Body of pancreas (tissue), 4 donors: ENCODE measurements at regions not wholly inside any gene's neighbourhood (a gene's known extent, or its start where the extent isn't known, plus 50 kb on each side); places are given as distances from the start of the nearest gene placed in this dataset.

Source experiments
- ATAC-seq: fragments of 150-250 bp; one replicate; pipeline ENCODE4 v1.9.1; 2016
- DNase-seq, 4 donors: peaks; one replicate each; pipeline ENCODE4 v3.0.0-alpha.2; 2019
- H3K27ac ChIP-seq, 4 donors: fragments of 200-600 bp; sonication (generic); 1 replicate in 3 of 4; 2 replicates in 1 of 4; pipeline versions ENCODE4 v1.5.1 to v1.6.1; 2016 to 2019; ENCODE audit warnings: mild to moderate bottlenecking in 1 of 4, mixed read lengths in 1 of 4, moderate library complexity in 1 of 4
- H3K27me3 ChIP-seq, 2 donors: fragments of 200-600 bp; sonication (generic); one replicate each; pipeline ENCODE4 v1.6.0; 2016; ENCODE audit warnings: mild to moderate bottlenecking in 1 of 2
- H3K36me3 ChIP-seq, 2 donors: fragments of 200-600 bp; sonication (generic); replicated peaks in 1 of 2; 2 replicates each; pipeline ENCODE4 v1.5.1; 2016; ENCODE audit warnings: low read depth in 2 of 2; ENCODE audit not compliant: insufficient read depth in 1 of 2
- H3K4me1 ChIP-seq: fragments of 200-600 bp; sonication (generic); one replicate; pipeline ENCODE4 v1.6.0; 2016
- H3K4me3 ChIP-seq, 2 donors: fragments of 200-600 bp; sonication (generic); 1 replicate in 1 of 2; 2 replicates in 1 of 2; pipeline ENCODE4 v1.5.1; 2016 to 2019
- H3K9me3 ChIP-seq, 3 donors: fragments of 200-600 bp; sonication (generic); 1 replicate in 2 of 3; 2 replicates in 1 of 3; pipeline ENCODE4 v1.5.1; 2016
- POLR2A ChIP-seq, 3 donors: fragments of 450-650 bp; IDR thresholded peaks; one replicate each; pipeline ENCODE4 v1.6.1; 2016; ENCODE audit warnings: antibody characterized with exemption in 3 of 3, mild to moderate bottlenecking in 2 of 3
- WGBS, 2 donors: methylation state at CpG; one replicate each; pipeline ENCODE4 v1.1.5; 2017; 5-methylcytosine and 5-hydroxymethylcytosine counted together
- intact Hi-C: fragments of 100-400 bp; cut with DNase I; formaldehyde crosslinking; loops from one replicate; pipeline ENCODE4 v1.15.1; 2023
- TF ChIP-seq, protein P1 (sequence below), 7 experiments: fragments of 450-650 bp in 4 of 7; fragments of 200-600 bp in 3 of 7; sonication (generic) in 3 of 7; IDR thresholded peaks; one replicate each; pipeline ENCODE4 v1.5.1; 2016 to 2019; ENCODE audit warnings: antibody characterized with exemption in 7 of 7

DNA sequence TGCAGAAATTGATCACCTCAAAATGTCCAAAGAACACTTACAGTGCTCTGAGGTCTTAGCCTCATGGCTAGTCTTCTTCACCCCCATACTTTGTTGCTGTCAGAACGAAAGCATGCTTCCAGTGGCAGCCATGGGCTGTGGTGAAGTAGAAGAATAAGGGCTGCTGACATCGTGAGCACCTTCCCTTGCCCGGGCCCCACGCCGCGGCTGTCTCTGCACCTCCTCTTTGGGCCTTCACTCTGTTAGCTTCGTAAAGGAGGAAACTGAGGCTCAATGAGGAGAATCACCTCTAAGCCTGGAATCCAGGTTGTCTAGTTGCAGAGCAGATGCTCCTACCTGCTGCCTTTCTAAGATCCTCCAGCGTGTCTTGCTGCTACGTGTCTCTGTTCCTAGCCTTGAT, 139.5 kb upstream of the SLC28A3 start:
- Histone ChIP-seq H3K4me1 (no peaks in the 10 kb centered on the region), H3K4me3 (no peak overlapping the region), H3K27ac (no peak overlapping the region), H3K36me3 (no peaks in the 10 kb centered on the region), H3K9me3 (no peaks in the 10 kb centered on the region), H3K27me3 (no peaks in the 10 kb centered on the region)
- intact Hi-C loops: no loop called here
- 76 to 85% methylated on average over 9 of the region's 9 CpGs for WGBS, 2 donors
- ATAC-seq: no peak
- no peak for DNase-seq
- no peak for TF ChIP-seq POLR2A (IDR thresholded peaks at IDR 0.05)
- TF ChIP-seq, protein P1, sequence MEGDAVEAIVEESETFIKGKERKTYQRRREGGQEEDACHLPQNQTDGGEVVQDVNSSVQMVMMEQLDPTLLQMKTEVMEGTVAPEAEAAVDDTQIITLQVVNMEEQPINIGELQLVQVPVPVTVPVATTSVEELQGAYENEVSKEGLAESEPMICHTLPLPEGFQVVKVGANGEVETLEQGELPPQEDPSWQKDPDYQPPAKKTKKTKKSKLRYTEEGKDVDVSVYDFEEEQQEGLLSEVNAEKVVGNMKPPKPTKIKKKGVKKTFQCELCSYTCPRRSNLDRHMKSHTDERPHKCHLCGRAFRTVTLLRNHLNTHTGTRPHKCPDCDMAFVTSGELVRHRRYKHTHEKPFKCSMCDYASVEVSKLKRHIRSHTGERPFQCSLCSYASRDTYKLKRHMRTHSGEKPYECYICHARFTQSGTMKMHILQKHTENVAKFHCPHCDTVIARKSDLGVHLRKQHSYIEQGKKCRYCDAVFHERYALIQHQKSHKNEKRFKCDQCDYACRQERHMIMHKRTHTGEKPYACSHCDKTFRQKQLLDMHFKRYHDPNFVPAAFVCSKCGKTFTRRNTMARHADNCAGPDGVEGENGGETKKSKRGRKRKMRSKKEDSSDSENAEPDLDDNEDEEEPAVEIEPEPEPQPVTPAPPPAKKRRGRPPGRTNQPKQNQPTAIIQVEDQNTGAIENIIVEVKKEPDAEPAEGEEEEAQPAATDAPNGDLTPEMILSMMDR (IDR thresholded peaks at IDR 0.05): no peak

DNA sequence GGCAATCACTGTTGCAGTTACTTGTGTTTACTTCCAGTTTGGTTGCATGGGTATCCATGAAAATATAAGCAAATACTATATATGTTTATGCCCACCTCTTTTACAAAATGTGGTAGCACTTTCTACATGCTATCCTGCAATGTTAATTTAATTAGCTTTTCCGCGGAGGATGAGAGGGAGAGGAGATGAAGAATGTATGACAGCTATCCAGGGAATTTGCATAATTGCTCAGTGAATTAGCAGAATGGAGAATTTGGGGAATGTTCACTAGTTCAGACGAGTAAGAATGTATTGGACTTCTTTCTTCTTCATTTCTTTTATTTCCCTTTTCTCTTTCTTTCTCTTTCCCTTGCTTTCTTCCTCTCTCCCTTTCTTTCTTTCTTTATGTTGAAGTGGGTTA, 140.7 kb upstream of the SLC28A3 start:
- intact Hi-C loops: no loop called here
- no peaks in the 10 kb centered on the region for H3K9me3 ChIP-seq
- H3K36me3 ChIP-seq: no peaks in the 10 kb centered on the region
- no peak for ATAC-seq
- TF ChIP-seq POLR2A (IDR thresholded peaks at IDR 0.05): no peak
- TF ChIP-seq, protein P1 (IDR thresholded peaks at IDR 0.05): no peak
- DNase-seq: no peak
- H3K27me3 ChIP-seq: no peaks in the 10 kb centered on the region
- H3K4me3 ChIP-seq: no peak overlapping the region
- no peak overlapping the region for H3K27ac ChIP-seq
- no peaks in the 10 kb centered on the region for H3K4me1 ChIP-seq
- WGBS, 2 donors: 72% methylated on average over 3 of the region's 3 CpGs

DNA sequence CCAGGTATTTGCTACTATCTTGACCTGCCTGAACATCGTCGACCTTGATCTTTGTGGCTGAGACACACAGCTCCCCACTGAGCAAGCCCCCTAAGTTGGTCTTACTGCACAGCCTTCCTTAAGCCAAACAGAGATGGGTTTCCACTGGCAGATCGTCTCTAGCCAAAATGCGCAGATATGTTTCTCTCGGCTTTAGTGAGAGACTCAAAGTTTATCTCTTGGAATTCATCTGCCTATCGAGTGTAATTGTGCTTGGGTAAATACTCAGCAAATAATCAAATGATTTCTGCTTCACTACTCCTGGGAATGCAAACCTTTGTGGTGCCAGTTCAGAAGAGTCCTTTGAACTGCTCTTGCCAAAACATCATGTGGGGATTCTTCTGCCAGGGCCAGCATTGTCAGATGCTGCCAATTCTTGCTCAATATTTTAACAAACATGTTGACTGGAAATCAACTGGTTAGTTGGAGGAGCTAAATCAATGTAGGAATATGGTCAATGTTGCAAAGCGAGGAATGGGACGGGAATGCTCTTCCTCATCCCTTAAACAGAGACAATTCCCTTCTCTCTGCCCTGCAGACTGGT, 141.2 kb upstream of the SLC28A3 start:
- no peak overlapping the region for H3K27ac ChIP-seq
- 63 to 66% methylated on average over 8 of the region's 8 CpGs for WGBS, 2 donors
- ATAC-seq: no peak
- H3K4me3 ChIP-seq: no peak overlapping the region
- TF ChIP-seq POLR2A (IDR thresholded peaks at IDR 0.05): no peak
- TF ChIP-seq, protein P1 (IDR thresholded peaks at IDR 0.05): no peak
- H3K9me3 ChIP-seq: no peaks in the 10 kb centered on the region
- no peaks in the 10 kb centered on the region for H3K27me3 ChIP-seq
- no peak for DNase-seq
- intact Hi-C loops: no loop called here
- no peaks in the 10 kb centered on the region for H3K36me3 ChIP-seq
- H3K4me1 ChIP-seq: no peaks in the 10 kb centered on the region

DNA sequence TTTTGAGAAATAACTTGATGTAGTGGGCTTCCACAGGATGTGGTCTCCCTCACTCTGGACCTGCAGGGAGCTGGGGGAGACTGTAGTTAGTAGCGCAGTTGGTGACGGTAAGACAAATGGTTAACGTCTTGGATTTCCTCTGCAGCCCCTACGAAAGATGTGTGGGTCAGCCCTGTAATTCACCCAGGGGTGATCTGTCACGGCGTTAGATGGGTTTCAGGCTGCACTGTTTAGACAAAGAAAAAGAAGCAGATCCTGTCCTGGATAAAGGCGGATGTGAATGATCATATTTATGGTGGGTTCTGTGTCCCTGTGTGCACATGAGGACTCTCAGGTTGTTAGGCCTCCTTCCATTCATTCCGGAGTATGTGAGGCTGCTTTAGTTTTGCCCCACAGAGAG, 142.0 kb upstream of the SLC28A3 start:
- intact Hi-C loops: no loop called here
- no peak for TF ChIP-seq POLR2A (IDR thresholded peaks at IDR 0.05)
- TF ChIP-seq, protein P1 (IDR thresholded peaks at IDR 0.05): no peak
- Histone ChIP-seq H3K9me3 (no peaks in the 10 kb centered on the region), H3K27ac (no peak overlapping the region), H3K36me3 (no peaks in the 10 kb centered on the region), H3K4me3 (no peak overlapping the region), H3K4me1 (no peaks in the 10 kb centered on the region), H3K27me3 (no peaks in the 10 kb centered on the region)
- ATAC-seq: no peak
- no peak for DNase-seq
- 71 to 80% methylated on average over 8 of the region's 8 CpGs for WGBS, 2 donors

DNA sequence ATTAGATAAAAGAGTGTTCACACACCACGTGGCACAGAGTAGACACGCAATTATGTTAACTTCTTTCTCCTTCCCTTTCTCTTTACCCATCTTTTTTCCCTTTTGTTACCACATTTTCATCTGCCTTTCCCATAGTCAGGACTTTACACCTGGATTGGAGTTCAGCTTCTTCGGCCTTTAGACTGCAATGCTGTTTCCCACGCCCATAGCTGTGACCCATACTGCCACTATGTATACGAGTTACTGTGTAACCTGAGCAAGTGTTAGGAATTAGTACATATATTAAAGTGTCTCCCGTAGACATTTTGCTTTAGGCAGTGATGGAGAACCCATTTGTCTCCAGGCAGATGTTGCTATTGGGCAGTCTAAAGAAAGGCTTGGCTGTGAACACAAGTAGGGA, 143.6 kb upstream of the SLC28A3 start:
- no peaks in the 10 kb centered on the region for H3K27me3 ChIP-seq
- no peak overlapping the region for H3K27ac ChIP-seq
- 71 to 74% methylated on average over 6 of the region's 6 CpGs for WGBS, 2 donors
- no peak for TF ChIP-seq POLR2A (IDR thresholded peaks at IDR 0.05)
- TF ChIP-seq, protein P1 (IDR thresholded peaks at IDR 0.05): no peak
- DNase-seq: no peak
- no peaks in the 10 kb centered on the region for H3K36me3 ChIP-seq
- H3K4me3 ChIP-seq: no peak overlapping the region
- no peaks in the 10 kb centered on the region for H3K9me3 ChIP-seq
- intact Hi-C loops: no loop called here
- ATAC-seq: no peak
- no peaks in the 10 kb centered on the region for H3K4me1 ChIP-seq
